Prostate gland (tissue), 2 donors: ENCODE measurements at regions not wholly inside any gene's neighbourhood (a gene's known extent, or its start where the extent isn't known, plus 50 kb on each side); places are given as distances from the start of the nearest gene placed in this dataset.

Source experiments
- POLR2A ChIP-seq: fragments of 450-650 bp; IDR thresholded peaks from one replicate; pipeline ENCODE4 v1.6.1; 2016; ENCODE audit warnings: antibody characterized with exemption, mild to moderate bottlenecking
- TF ChIP-seq, protein P1 (sequence below), 4 experiments: fragments of 200-600 bp in 2 of 4; fragments of 450-650 bp in 2 of 4; sonication (generic) in 2 of 4; IDR thresholded peaks; 1 replicate in 3 of 4; 2 replicates in 1 of 4; pipeline ENCODE4 v1.5.1; 2016 to 2019; ENCODE audit warnings: antibody characterized with exemption in 4 of 4, mild to moderate bottlenecking in 2 of 4, moderate library complexity in 2 of 4

DNA sequence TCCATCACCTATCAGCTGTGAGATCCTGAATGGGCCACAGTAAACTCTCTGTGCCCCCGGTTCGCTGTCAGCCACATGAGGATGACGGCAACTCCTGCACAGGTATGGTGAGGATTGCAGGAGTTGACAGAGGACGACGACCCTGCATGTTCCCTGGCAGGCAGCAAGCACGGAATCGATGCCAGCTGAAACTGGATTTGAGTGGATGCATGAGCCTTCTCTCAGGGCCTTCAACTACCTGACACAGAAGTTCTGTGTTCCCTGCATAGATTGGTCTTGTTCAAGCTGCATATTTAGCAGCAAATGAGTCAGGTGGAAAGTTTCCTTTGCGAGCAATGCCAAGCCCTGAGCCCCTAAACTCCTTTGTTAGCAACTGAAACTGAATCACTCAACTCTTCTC is 69.6 kb upstream of the PTCH1 start:
- TF ChIP-seq, protein P1, sequence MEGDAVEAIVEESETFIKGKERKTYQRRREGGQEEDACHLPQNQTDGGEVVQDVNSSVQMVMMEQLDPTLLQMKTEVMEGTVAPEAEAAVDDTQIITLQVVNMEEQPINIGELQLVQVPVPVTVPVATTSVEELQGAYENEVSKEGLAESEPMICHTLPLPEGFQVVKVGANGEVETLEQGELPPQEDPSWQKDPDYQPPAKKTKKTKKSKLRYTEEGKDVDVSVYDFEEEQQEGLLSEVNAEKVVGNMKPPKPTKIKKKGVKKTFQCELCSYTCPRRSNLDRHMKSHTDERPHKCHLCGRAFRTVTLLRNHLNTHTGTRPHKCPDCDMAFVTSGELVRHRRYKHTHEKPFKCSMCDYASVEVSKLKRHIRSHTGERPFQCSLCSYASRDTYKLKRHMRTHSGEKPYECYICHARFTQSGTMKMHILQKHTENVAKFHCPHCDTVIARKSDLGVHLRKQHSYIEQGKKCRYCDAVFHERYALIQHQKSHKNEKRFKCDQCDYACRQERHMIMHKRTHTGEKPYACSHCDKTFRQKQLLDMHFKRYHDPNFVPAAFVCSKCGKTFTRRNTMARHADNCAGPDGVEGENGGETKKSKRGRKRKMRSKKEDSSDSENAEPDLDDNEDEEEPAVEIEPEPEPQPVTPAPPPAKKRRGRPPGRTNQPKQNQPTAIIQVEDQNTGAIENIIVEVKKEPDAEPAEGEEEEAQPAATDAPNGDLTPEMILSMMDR (IDR thresholded peaks at IDR 0.05) = no peak
- TF ChIP-seq POLR2A = no peak
